Brain microvascular endothelial cell (primary cell): ENCODE measurements at regions not wholly inside any gene's neighbourhood (a gene's known extent, or its start where the extent isn't known, plus 50 kb on each side); places are given as distances from the start of the nearest gene placed in this dataset.

ENCODE experiments used
- DNase-seq: peaks from one replicate; pipeline ENCODE4 v3.0.0-alpha.2; 2020
- H3K27ac ChIP-seq: fragments of 250-450 bp; sonication (Bioruptor Pico); 2 replicates; pipeline ENCODE4 v1.5.1; 2020; ENCODE audit warnings: mild to moderate bottlenecking, moderate library complexity
- H3K27me3 ChIP-seq: fragments of 250-450 bp; sonication (Bioruptor Pico); replicated peaks from 2 replicates; pipeline ENCODE4 v1.5.1; 2020; ENCODE audit warnings: mild to moderate bottlenecking
- H3K36me3 ChIP-seq: fragments of 250-450 bp; sonication (Bioruptor Pico); replicated peaks from 2 replicates; pipeline ENCODE4 v1.5.1; 2020; ENCODE audit warnings: mild to moderate bottlenecking
- H3K4me3 ChIP-seq: 2 replicates; pipeline ENCODE4 v1.5.1; 2011; ENCODE audit warnings: low read depth, mild to moderate bottlenecking, control low read depth, low read length, moderate library complexity
- in situ Hi-C: cut with HindIII; loops from 2 replicates; pipeline ENCODE4 v1.10.0; 2017; ENCODE audit warnings: low sequenced_read_pairs, low pct_ligation_motif_present
- TF ChIP-seq, protein P1 (sequence below): IDR thresholded peaks from 2 replicates; pipeline ENCODE4 v1.5.1; 2011; ENCODE audit warnings: low read depth, mild to moderate bottlenecking, moderate library complexity, low read length, control low read depth, inconsistent platforms; ENCODE audit errors: missing control alignments

DNA sequence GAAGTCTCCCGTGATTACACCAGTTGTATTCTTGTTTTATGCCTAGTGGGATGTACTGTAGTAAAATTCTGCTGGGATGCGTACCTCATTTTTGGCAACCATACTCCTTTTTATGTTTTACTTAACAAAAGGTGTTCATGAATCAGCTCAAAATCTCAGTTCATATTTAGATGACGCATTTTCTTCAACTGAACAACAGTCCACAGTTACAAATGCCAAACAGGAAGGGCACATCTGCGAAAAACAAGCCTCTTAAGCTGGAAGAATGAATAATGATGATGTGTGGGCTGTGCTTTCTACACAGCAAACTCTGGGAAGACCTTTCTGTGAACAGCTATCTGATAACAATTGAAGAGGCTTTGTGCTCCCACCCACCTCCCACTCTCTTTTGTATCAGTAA, 68.4 kb upstream of the NRBF2 start:
- DNase-seq, result no peak
- in situ Hi-C loops, result no loop called here

DNA sequence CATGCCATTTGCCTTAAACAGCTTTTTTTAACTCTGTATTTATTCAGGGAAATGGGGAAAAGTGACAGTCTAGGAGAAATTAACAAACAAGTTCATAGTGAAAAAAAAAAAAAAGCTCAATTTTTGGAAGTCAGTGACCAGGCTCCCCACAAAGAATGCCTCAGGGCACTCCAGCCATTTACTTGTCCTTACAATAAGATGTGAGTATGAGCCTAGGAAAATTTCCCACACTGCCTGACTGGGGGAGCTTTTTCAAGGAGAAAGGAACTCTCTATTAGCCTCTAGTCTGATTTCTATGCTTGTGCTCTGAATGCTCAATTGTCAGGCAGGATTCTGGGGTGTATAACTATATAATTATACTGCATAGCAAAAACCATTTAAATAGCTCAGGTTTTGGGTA, 74.9 kb upstream of the NRBF2 start:
- H3K27ac ChIP-seq, result no peak overlapping the region
- in situ Hi-C loops, result no loop called here
- H3K27me3 ChIP-seq, result no peaks in the 10 kb centered on the region
- H3K4me3 ChIP-seq, result no peak overlapping the region
- TF ChIP-seq, protein P1, sequence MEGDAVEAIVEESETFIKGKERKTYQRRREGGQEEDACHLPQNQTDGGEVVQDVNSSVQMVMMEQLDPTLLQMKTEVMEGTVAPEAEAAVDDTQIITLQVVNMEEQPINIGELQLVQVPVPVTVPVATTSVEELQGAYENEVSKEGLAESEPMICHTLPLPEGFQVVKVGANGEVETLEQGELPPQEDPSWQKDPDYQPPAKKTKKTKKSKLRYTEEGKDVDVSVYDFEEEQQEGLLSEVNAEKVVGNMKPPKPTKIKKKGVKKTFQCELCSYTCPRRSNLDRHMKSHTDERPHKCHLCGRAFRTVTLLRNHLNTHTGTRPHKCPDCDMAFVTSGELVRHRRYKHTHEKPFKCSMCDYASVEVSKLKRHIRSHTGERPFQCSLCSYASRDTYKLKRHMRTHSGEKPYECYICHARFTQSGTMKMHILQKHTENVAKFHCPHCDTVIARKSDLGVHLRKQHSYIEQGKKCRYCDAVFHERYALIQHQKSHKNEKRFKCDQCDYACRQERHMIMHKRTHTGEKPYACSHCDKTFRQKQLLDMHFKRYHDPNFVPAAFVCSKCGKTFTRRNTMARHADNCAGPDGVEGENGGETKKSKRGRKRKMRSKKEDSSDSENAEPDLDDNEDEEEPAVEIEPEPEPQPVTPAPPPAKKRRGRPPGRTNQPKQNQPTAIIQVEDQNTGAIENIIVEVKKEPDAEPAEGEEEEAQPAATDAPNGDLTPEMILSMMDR, result no peak
- no peak for DNase-seq
- H3K36me3 ChIP-seq, result no peaks in the 10 kb centered on the region

More for the DNA sequence above, 68.4 kb upstream of the NRBF2 start:
- H3K27ac ChIP-seq, result no peak overlapping the region
- H3K36me3 ChIP-seq, result no peaks in the 10 kb centered on the region
- TF ChIP-seq, protein P1, result no peak
- no peaks in the 10 kb centered on the region for H3K27me3 ChIP-seq
- H3K4me3 ChIP-seq, result no peak overlapping the region

DNA sequence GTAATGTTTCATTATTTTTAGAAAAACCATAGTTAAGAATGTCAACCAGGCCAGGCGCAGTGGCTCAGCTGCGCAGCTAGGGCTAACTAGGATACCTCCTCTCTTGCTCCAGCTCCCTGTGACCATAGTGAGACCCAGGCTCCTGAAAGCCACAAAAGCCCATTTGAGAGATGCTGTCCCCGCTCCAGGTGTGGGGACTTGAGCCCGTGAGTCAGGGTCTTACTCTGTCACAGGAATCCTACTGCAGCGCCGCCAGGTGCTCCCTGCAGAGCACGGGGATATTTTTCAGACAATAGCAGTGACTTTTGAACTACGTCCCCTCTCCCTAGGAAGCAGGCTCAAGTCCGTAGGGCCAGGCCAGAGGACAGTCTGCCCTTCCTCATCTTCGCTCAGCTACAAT, 75.6 kb upstream of the NRBF2 start:
- Histone ChIP-seq H3K4me3 (no peak overlapping the region), H3K27me3 (no peaks in the 10 kb centered on the region), H3K27ac (no peak overlapping the region), H3K36me3 (no peaks in the 10 kb centered on the region)
- in situ Hi-C loops, result no loop called here
- TF ChIP-seq, protein P1, result no peak
- DNase-seq, result no peak

DNA sequence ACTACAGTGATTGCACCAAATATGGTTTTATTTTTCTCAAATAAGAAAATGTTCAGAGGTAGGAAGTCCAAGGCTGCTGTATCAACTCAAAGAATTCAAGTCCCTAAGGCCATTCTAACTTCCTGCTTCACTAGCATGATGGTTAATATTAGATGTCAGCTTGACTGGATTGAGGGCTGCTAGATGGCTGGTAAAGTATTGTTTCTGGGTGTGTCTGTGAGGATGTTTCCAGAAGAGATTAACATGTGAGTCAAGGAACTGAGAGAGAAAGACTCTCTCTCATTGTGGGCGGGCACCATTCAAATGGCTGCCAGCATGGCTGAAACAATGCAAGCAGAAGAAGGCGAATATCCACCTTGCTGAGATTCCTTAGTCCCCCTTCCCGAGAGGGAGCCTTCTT, 77.4 kb upstream of the NRBF2 start:
- Histone ChIP-seq H3K4me3 (no peak overlapping the region), H3K27ac (no peak overlapping the region), H3K27me3 (no peaks in the 10 kb centered on the region), H3K36me3 (no peaks in the 10 kb centered on the region)
- TF ChIP-seq, protein P1, result no peak
- in situ Hi-C loops, result no loop called here
- DNase-seq, result no peak

DNA sequence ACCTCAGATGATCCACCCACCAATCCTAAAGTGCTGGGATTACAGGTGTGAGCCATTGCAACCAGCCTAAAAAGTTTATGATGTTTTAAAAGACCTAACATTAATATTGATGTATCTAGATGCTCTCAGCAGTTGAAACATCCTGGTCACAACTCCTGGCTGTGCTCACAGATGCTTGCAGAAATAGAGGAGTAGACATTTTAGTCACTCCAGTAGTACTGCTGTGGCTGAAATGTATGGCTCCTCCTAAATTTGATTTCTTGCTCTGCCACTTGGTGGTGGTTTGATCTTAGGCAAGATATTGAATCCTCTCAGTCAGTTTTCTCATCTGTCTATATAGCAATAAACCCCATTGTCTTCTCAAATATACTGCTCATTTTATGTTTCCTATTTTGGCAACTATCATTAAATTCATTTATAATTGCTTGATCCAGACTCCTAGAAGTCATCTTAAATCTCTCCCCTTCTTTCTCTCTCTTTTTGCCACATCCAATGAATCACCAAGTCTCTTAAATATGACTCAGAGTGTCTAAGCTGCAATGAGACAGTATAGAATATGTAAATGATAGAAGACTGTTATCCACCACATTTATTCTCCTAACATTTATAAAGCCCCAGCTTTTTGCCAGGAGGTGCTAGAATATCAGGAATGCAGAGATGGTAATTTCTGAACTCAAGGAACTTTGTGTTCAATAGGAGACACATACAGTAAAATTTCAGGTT, 78.1 kb upstream of the NRBF2 start:
- TF ChIP-seq, protein P1, result no peak
- no peak for DNase-seq
- in situ Hi-C loops, result no loop called here

DNA sequence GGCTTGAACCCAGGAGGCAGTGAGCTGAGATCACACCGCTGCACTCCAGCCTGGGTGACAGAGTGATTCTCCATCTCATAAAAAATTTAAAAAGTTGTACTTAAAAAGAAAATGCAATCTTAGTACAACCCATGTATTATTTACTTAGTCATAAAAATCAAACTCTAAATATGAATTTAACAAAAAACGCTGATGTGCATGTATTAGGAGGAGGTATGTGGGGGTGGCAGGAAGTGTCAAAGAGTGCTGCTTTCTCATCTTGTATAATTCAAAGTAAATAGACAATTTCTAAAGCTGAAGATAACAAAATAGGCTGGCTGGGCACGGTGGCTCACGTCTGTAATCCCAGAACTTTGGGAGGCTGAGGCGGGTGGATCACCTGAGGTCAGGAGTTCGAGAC, 81.0 kb upstream of the NRBF2 start:
- TF ChIP-seq, protein P1, result no peak
- H3K36me3 ChIP-seq, result no peaks in the 10 kb centered on the region
- no peak overlapping the region for H3K27ac ChIP-seq
- in situ Hi-C loops, result no loop called here
- no peak overlapping the region for H3K4me3 ChIP-seq
- no peaks in the 10 kb centered on the region for H3K27me3 ChIP-seq
- DNase-seq, result no peak

More for the DNA sequence above, 78.1 kb upstream of the NRBF2 start:
- no peak overlapping the region for H3K4me3 ChIP-seq
- H3K27ac ChIP-seq, result no peak overlapping the region
- no peaks in the 10 kb centered on the region for H3K27me3 ChIP-seq
- H3K36me3 ChIP-seq, result no peaks in the 10 kb centered on the region
